SK-N-SH (cell line): ENCODE measurements at regions not wholly inside any gene's neighbourhood (a gene's known extent, or its start where the extent isn't known, plus 50 kb on each side); places are given as distances from the start of the nearest gene placed in this dataset.

Experiments
- CTCF ChIA-PET: fragments of 300-600, 350-600 bp; formaldehyde crosslinking; extraction: SDS; loops from one replicate; lab custom pipeline; 2021; lab: Yijun Ruan, JAX
- POLR2A ChIA-PET: fragments of 350-600 bp; sonication (Branson Sonifier 250); formaldehyde crosslinking; extraction: SDS; loops from one replicate; lab custom pipeline; 2020; ENCODE audit warnings: antibody characterized with exemption, inconsistent platforms; lab: Yijun Ruan, JAX
- DNase-seq: peaks from one replicate; pipeline ENCODE4 v3.0.0; 2012
- H2AFZ ChIP-seq: fragments of 200-600 bp; sonication (generic); 2 replicates; pipeline ENCODE4 v1.8.1; 2016; ENCODE audit warnings: antibody characterized with exemption, mild to moderate bottlenecking, low read depth
- H3F3A ChIP-seq: fragments of 200-600 bp; sonication (generic); replicated peaks from 2 replicates; pipeline ENCODE3; 2016; ENCODE audit warnings: antibody characterized with exemption, mild to moderate bottlenecking; ENCODE audit not compliant: insufficient read depth
- H3K27ac ChIP-seq, 2 experiments: fragments of 200-500 bp in 1 of 2; fragments of 200-600 bp in 1 of 2; sonication (Bioruptor generic) in 1 of 2; sonication (generic), shearing (Covaris generic) in 1 of 2; 2 replicates each; pipeline versions ENCODE4 v1.5.1 to v1.6.1; 2014 to 2016; ENCODE audit warnings: low read depth in 2 of 2, inconsistent platforms in 1 of 2, low read length in 1 of 2, mild to moderate bottlenecking in 1 of 2, mixed read lengths in 1 of 2
- H3K27me3 ChIP-seq: fragments of 200-600 bp; sonication (generic), shearing (Covaris generic); 2 replicates; pipeline ENCODE4 v1.6.1; 2016; ENCODE audit warnings: mixed run types; ENCODE audit not compliant: insufficient read depth
- H3K36me3 ChIP-seq, 2 experiments: fragments of 200-500 bp in 1 of 2; fragments of 200-600 bp in 1 of 2; sonication (Bioruptor generic) in 1 of 2; sonication (generic) in 1 of 2; replicated peaks in 1 of 2; 2 replicates each; pipeline versions ENCODE3 to v1.5.1; 2014 to 2016; ENCODE audit warnings: low read length in 1 of 2, mild to moderate bottlenecking in 1 of 2; ENCODE audit not compliant: insufficient read depth in 2 of 2, control insufficient read depth in 1 of 2
- H3K4me1 ChIP-seq, 2 experiments: fragments of 200-500 bp in 1 of 2; fragments of 200-600 bp in 1 of 2; sonication (Bioruptor generic) in 1 of 2; sonication (generic), shearing (Covaris generic) in 1 of 2; 2 replicates each; pipeline versions ENCODE4 v1.5.1 to v1.6.1; 2014 to 2016; ENCODE audit warnings: low read depth in 1 of 2, low read length in 1 of 2, mixed run types in 1 of 2; ENCODE audit not compliant: insufficient read depth in 2 of 2, control insufficient read depth in 1 of 2
- H3K4me2 ChIP-seq: fragments of 200-600 bp; sonication (generic), shearing (Covaris generic); 2 replicates; pipeline ENCODE4 v1.6.1; 2017; ENCODE audit warnings: mixed run types
- H3K4me3 ChIP-seq, 2 experiments: fragments of 200-500 bp in 1 of 2; fragments of 200-600 bp in 1 of 2; sonication (Bioruptor generic) in 1 of 2; sonication (generic), shearing (Covaris generic) in 1 of 2; 2 replicates each; pipeline versions ENCODE4 v1.5.1 to v1.8.1; 2014 to 2016; ENCODE audit warnings: low read depth in 2 of 2, inconsistent platforms in 1 of 2, low read length in 1 of 2, mild to moderate bottlenecking in 1 of 2, mixed read lengths in 1 of 2, moderate library complexity in 1 of 2
- H3K79me2 ChIP-seq: fragments of 200-600 bp; sonication (generic); 2 replicates; pipeline ENCODE4 v1.8.1; 2017; ENCODE audit warnings: mild to moderate bottlenecking; ENCODE audit not compliant: insufficient read depth
- H3K9ac ChIP-seq: fragments of 200-600 bp; sonication (generic); 2 replicates; pipeline ENCODE4 v1.6.1; 2017; ENCODE audit warnings: mixed run types
- H3K9me2 ChIP-seq: fragments of 200-600 bp; sonication (generic); 2 replicates; pipeline ENCODE4 v1.6.1; 2017; ENCODE audit warnings: mixed run types
- H3K9me3 ChIP-seq: fragments of 200-600 bp; sonication (generic); 2 replicates; pipeline ENCODE4 v1.6.1; 2017; ENCODE audit warnings: mixed run types, mild to moderate bottlenecking, moderate library complexity
- H4K20me1 ChIP-seq: fragments of 200-600 bp; sonication (generic); 2 replicates; pipeline ENCODE4 v1.6.1; 2017; ENCODE audit warnings: mild to moderate bottlenecking, mixed run types; ENCODE audit not compliant: insufficient read depth
- CHD2 ChIP-seq: fragments of 150-350 bp; IDR thresholded peaks from 2 replicates; pipeline ENCODE4 v1.6.1; 2018; ENCODE audit warnings: low read length; ENCODE audit not compliant: partially characterized antibody
- EZH2phosphoT487 ChIP-seq: fragments of 200-600 bp; sonication (generic); IDR thresholded peaks from 2 replicates; pipeline ENCODE4 v1.6.1; 2017; ENCODE audit warnings: low read depth, mixed run types, mild to moderate bottlenecking, antibody characterized with exemption, moderate library complexity, borderline replicate concordance
- FOSL2 ChIP-seq: IDR thresholded peaks from 2 replicates; pipeline ENCODE4 v1.4.0; 2012; ENCODE audit warnings: low read depth, mild to moderate bottlenecking, moderate library complexity, borderline replicate concordance
- FOXJ3 ChIP-seq: sonication (generic); formaldehyde crosslinking; IDR thresholded peaks from 2 replicates; pipeline ENCODE4 v1.5.1; 2020; ENCODE audit warnings: mild to moderate bottlenecking, missing genetic modification reagents
- FOXM1 ChIP-seq: IDR thresholded peaks from 2 replicates; pipeline ENCODE4 v1.4.0; 2012; ENCODE audit warnings: low read depth, mild to moderate bottlenecking
- GABPA ChIP-seq: IDR thresholded peaks from 2 replicates; pipeline ENCODE4 v1.4.0; 2012; ENCODE audit warnings: low read depth, mild to moderate bottlenecking
- GATA2 ChIP-seq: sonication (generic); formaldehyde crosslinking; IDR thresholded peaks from 2 replicates; pipeline ENCODE4 v1.5.0; 2020; ENCODE audit warnings: mild to moderate bottlenecking, missing genetic modification reagents
- MAX ChIP-seq: IDR thresholded peaks from 2 replicates; pipeline ENCODE4 v1.4.0; 2012; ENCODE audit warnings: low read depth
- MEF2A ChIP-seq: IDR thresholded peaks from 2 replicates; pipeline ENCODE4 v1.4.0; 2012; ENCODE audit warnings: low read depth, borderline replicate concordance
- NRF1 ChIP-seq: IDR thresholded peaks from 2 replicates; pipeline ENCODE4 v1.6.1; 2012; ENCODE audit warnings: low read depth, mild to moderate bottlenecking, low read length
- POLR2AphosphoS5 ChIP-seq: IDR thresholded peaks from 2 replicates; pipeline ENCODE4 v1.6.1; 2012; ENCODE audit warnings: low read depth, low read length
- RAD21 ChIP-seq: IDR thresholded peaks from 2 replicates; pipeline ENCODE4 v1.6.1; 2012; ENCODE audit warnings: mild to moderate bottlenecking, low read length
- RCOR1 ChIP-seq: fragments of 150-350 bp; IDR thresholded peaks from 2 replicates; pipeline ENCODE4 v1.6.1; 2017; ENCODE audit warnings: antibody characterized with exemption, low read length
- RFX5 ChIP-seq: IDR thresholded peaks from 2 replicates; pipeline ENCODE4 v1.6.1; 2012; ENCODE audit warnings: mild to moderate bottlenecking, improper control_type of control experiment, low read length
- SIN3A ChIP-seq: IDR thresholded peaks from 2 replicates; pipeline ENCODE4 v1.6.1; 2012; ENCODE audit warnings: low read depth, mild to moderate bottlenecking, low read length, moderate library complexity, borderline replicate concordance
- TCF12 ChIP-seq: IDR thresholded peaks from 2 replicates; pipeline ENCODE4 v1.4.0; 2012
- WGBS: methylation state at CpG from one replicate; pipeline ENCODE4 v1.1.6; 2017; ENCODE audit warnings: low lambda C conversion rate; 5-methylcytosine and 5-hydroxymethylcytosine counted together
- TF ChIP-seq, protein P1 (sequence below): IDR thresholded peaks from 2 replicates; pipeline ENCODE4 v1.4.0; 2012; ENCODE audit warnings: low read depth, borderline replicate concordance
- TF ChIP-seq, protein P2 (sequence below): fragments of 200-600 bp; sonication (generic); IDR thresholded peaks from 2 replicates; pipeline ENCODE4 v1.6.1; 2017; ENCODE audit warnings: antibody characterized with exemption, mild to moderate bottlenecking, moderate library complexity

GRCh38 chr2:38128653-38129052 lies 52.7 kb upstream of the CYP1B1 start:
- Histone ChIP-seq H3K4me1 (no peaks in the 10 kb centered on the region; a peak in 1 of 4 replicates), H3K36me3 (no peaks in the 10 kb centered on the region), H3K4me2 (no peak overlapping the region), H3K79me2 (no peaks in the 10 kb centered on the region), H3K9me2 (no peaks in the 10 kb centered on the region), H3F3A (no peaks in the 10 kb centered on the region), H2AFZ (no peak overlapping the region), H4K20me1 (no peaks in the 10 kb centered on the region), H3K27ac (no peak overlapping the region), H3K27me3 (no peaks in the 10 kb centered on the region), H3K9ac (no peak overlapping the region), H3K9me3 (peaks cover 7% of the 10 kb centered on the region; the same call in 1 of the 2 replicates), H3K4me3 (no peak overlapping the region)
- no peak for DNase-seq
- ChIA-PET CTCF (interaction anchor here (0.8 to 2.1 kb wide), 5 partner anchors 9 to 146 kb away, joined by 3 to 8 read pairs (median 3); no protein-coding TSS in a partner anchor), POLR2A (no interaction called here)
- TF ChIP-seq EZH2phosphoT487 (no peak), RFX5 (no peak), MAX (no peak)
- TF ChIP-seq, protein P1, sequence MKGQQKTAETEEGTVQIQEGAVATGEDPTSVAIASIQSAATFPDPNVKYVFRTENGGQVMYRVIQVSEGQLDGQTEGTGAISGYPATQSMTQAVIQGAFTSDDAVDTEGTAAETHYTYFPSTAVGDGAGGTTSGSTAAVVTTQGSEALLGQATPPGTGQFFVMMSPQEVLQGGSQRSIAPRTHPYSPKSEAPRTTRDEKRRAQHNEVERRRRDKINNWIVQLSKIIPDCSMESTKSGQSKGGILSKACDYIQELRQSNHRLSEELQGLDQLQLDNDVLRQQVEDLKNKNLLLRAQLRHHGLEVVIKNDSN = no peak
- WGBS = 61% methylated on average over 2 of the region's 2 CpGs

- Histone ChIP-seq H3K27me3 (no peaks in the 10 kb centered on the region), H3K79me2 (no peaks in the 10 kb centered on the region), H3K4me2 (no peak overlapping the region), H3K9me2 (no peaks in the 10 kb centered on the region), H3K4me3 (no peak overlapping the region), H3K9me3 (peaks cover 7% of the 10 kb centered on the region; the same call in 1 of the 2 replicates), H3K27ac (no peak overlapping the region), H3K4me1 (no peaks in the 10 kb centered on the region; a peak in 1 of 4 replicates), H3K36me3 (no peaks in the 10 kb centered on the region), H3K9ac (no peak overlapping the region), H4K20me1 (no peaks in the 10 kb centered on the region), H2AFZ (no peak overlapping the region), H3F3A (no peaks in the 10 kb centered on the region)
- no peak for DNase-seq
- ChIA-PET POLR2A (no interaction called here), CTCF (interaction anchor here (1.0 to 3.0 kb wide), 3 partner anchors 11 to 51 kb away, joined by 3 to 15 read pairs (median 4); partner anchors contain the start of gene CYP1B1)
- TF ChIP-seq FOXJ3 (CRISPR knock-in tag) (no peak), RCOR1 (no peak), POLR2AphosphoS5 (no peak), RAD21 (no peak), GABPA (no peak), SIN3A (no peak), GATA2 (CRISPR knock-in tag) (no peak), FOSL2 (no peak), FOXM1 (no peak), NRF1 (no peak), CHD2 (no peak), MEF2A (no peak), TCF12 (no peak)
- TF ChIP-seq, protein P1 = no peak
- TF ChIP-seq, protein P2, sequence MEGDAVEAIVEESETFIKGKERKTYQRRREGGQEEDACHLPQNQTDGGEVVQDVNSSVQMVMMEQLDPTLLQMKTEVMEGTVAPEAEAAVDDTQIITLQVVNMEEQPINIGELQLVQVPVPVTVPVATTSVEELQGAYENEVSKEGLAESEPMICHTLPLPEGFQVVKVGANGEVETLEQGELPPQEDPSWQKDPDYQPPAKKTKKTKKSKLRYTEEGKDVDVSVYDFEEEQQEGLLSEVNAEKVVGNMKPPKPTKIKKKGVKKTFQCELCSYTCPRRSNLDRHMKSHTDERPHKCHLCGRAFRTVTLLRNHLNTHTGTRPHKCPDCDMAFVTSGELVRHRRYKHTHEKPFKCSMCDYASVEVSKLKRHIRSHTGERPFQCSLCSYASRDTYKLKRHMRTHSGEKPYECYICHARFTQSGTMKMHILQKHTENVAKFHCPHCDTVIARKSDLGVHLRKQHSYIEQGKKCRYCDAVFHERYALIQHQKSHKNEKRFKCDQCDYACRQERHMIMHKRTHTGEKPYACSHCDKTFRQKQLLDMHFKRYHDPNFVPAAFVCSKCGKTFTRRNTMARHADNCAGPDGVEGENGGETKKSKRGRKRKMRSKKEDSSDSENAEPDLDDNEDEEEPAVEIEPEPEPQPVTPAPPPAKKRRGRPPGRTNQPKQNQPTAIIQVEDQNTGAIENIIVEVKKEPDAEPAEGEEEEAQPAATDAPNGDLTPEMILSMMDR = no peak
Measured at GRCh38 chr2:38127277-38127676, 51.3 kb upstream of the CYP1B1 start.
